MM.1S (cell line): ENCODE measurements at regions not wholly inside any gene's neighbourhood (a gene's known extent, or its start where the extent isn't known, plus 50 kb on each side); places are given as distances from the start of the nearest gene placed in this dataset.

Experiments used
- DNase-seq: peaks from one replicate; pipeline ENCODE4 v3.0.0-alpha.2; 2015
- H2AFZ ChIP-seq: fragments of 300-600 bp; sonication (generic); 2 replicates; pipeline ENCODE4 v1.6.0; 2016; ENCODE audit warnings: antibody characterized with exemption, low read length
- H3F3A ChIP-seq: fragments of 300-600 bp; sonication (generic); 2 replicates; pipeline ENCODE4 v1.6.1; 2016; ENCODE audit warnings: mild to moderate bottlenecking, antibody characterized with exemption, low read length, moderate library complexity, mixed read lengths; ENCODE audit not compliant: insufficient read depth
- H3K27ac ChIP-seq: fragments of 300-600 bp; sonication (generic); 2 replicates; pipeline ENCODE4 v1.5.1; 2016; ENCODE audit warnings: mild to moderate bottlenecking, low read length
- H3K27me3 ChIP-seq: fragments of 300-600 bp; sonication (generic); replicated peaks from 2 replicates; pipeline ENCODE4 v1.6.0; 2016; ENCODE audit warnings: low read length; ENCODE audit not compliant: insufficient read depth
- H3K36me3 ChIP-seq: fragments of 300-600 bp; sonication (generic); replicated peaks from 2 replicates; pipeline ENCODE4 v1.6.1; 2016; ENCODE audit warnings: mild to moderate bottlenecking, low read length, mixed read lengths; ENCODE audit not compliant: insufficient read depth
- H3K4me1 ChIP-seq: fragments of 300-600 bp; sonication (generic); 2 replicates; pipeline ENCODE4 v1.6.1; 2016; ENCODE audit warnings: low read length, mixed read lengths
- H3K4me2 ChIP-seq: fragments of 300-600 bp; sonication (generic); 2 replicates; pipeline ENCODE4 v1.6.0; 2016; ENCODE audit warnings: low read depth, low read length
- H3K4me3 ChIP-seq: fragments of 300-600 bp; sonication (generic); 2 replicates; pipeline ENCODE4 v1.5.1; 2016; ENCODE audit warnings: low read length, mixed read lengths
- H3K79me2 ChIP-seq: fragments of 300-600 bp; sonication (generic); 2 replicates; pipeline ENCODE4 v1.6.1; 2016; ENCODE audit warnings: mixed run types, low read length, mixed read lengths
- H3K9ac ChIP-seq: fragments of 300-600 bp; sonication (generic); 2 replicates; pipeline ENCODE4 v1.6.1; 2016; ENCODE audit warnings: low read length, mixed read lengths
- H3K9me2 ChIP-seq: fragments of 300-600 bp; sonication (generic); replicated peaks from 2 replicates; pipeline ENCODE4 v1.6.1; 2016; ENCODE audit warnings: mild to moderate bottlenecking, low read length, mixed read lengths; ENCODE audit not compliant: insufficient read depth
- H3K9me3 ChIP-seq: fragments of 300-600 bp; sonication (generic); replicated peaks from 2 replicates; pipeline ENCODE4 v1.6.1; 2016; ENCODE audit warnings: mild to moderate bottlenecking, low read length, mixed read lengths; ENCODE audit not compliant: insufficient read depth
- H4K20me1 ChIP-seq: fragments of 300-600 bp; sonication (generic); 2 replicates; pipeline ENCODE4 v1.6.1; 2016; ENCODE audit warnings: mild to moderate bottlenecking, low read length, moderate library complexity, mixed read lengths; ENCODE audit not compliant: insufficient read depth
- CTCF ChIP-seq: fragments of 300-600 bp; sonication (generic); IDR thresholded peaks from 2 replicates; pipeline ENCODE4 v1.5.1; 2016; ENCODE audit warnings: antibody characterized with exemption, low read length, mixed read lengths
- EZH2 ChIP-seq: fragments of 300-600 bp; sonication (generic); optimal IDR thresholded peaks from 2 replicates; pipeline ENCODE3; 2017; ENCODE audit warnings: low read depth, mild to moderate bottlenecking, antibody characterized with exemption, low read length, mixed read lengths
- EZH2phosphoT487 ChIP-seq: fragments of 300-600 bp; sonication (generic); IDR thresholded peaks from 2 replicates; pipeline ENCODE4 v1.6.1; 2018; ENCODE audit warnings: antibody characterized with exemption, low read length

GRCh38 chr9:24608599-24608998, 62.9 kb upstream of the IZUMO3 start:
- H4K20me1 ChIP-seq = no peaks in the 10 kb centered on the region

GRCh38 chr9:24602693-24603352, 57.1 kb upstream of the IZUMO3 start:
- no peak overlapping the region for H2AFZ ChIP-seq
- no peak for TF ChIP-seq EZH2phosphoT487
- TF ChIP-seq CTCF = no peak
- TF ChIP-seq EZH2 = no peak
- H3K4me3 ChIP-seq = no peak overlapping the region
- no peaks in the 10 kb centered on the region for H3K36me3 ChIP-seq
- no peaks in the 10 kb centered on the region for H4K20me1 ChIP-seq
- H3K9me3 ChIP-seq = no peaks in the 10 kb centered on the region
- no peaks in the 10 kb centered on the region for H3F3A ChIP-seq
- no peak for DNase-seq
- H3K79me2 ChIP-seq = no peaks in the 10 kb centered on the region
- no peaks in the 10 kb centered on the region for H3K27me3 ChIP-seq
- no peaks in the 10 kb centered on the region for H3K9me2 ChIP-seq
- no peaks in the 10 kb centered on the region for H3K4me1 ChIP-seq
- H3K27ac ChIP-seq = no peak overlapping the region
- H3K4me2 ChIP-seq = no peak overlapping the region
- no peak overlapping the region for H3K9ac ChIP-seq

More at GRCh38 chr9:24608599-24608998, 62.9 kb upstream of the IZUMO3 start:
- H3K27me3 ChIP-seq = no peaks in the 10 kb centered on the region
- no peak for DNase-seq
- no peak overlapping the region for H3K4me3 ChIP-seq
- H3K9me2 ChIP-seq = no peaks in the 10 kb centered on the region
- no peaks in the 10 kb centered on the region for H3K79me2 ChIP-seq
- no peak overlapping the region for H3K27ac ChIP-seq
- no peaks in the 10 kb centered on the region for H3K36me3 ChIP-seq
- H3K4me1 ChIP-seq = no peaks in the 10 kb centered on the region
- H3K9ac ChIP-seq = no peak overlapping the region
- no peaks in the 10 kb centered on the region for H3K9me3 ChIP-seq
- no peak overlapping the region for H3K4me2 ChIP-seq
- no peak overlapping the region for H2AFZ ChIP-seq
- TF ChIP-seq EZH2phosphoT487 = no peak
- no peak for TF ChIP-seq EZH2
- no peak for TF ChIP-seq CTCF
- no peaks in the 10 kb centered on the region for H3F3A ChIP-seq
